HL-60 (cell line): ENCODE measurements at regions not wholly inside any gene's neighbourhood (a gene's known extent, or its start where the extent isn't known, plus 50 kb on each side); places are given as distances from the start of the nearest gene placed in this dataset.

Experiments
- POLR2AphosphoS5 ChIP-seq: IDR thresholded peaks from 2 replicates; pipeline ENCODE4 v1.6.1; 2012; ENCODE audit warnings: low read depth
- SPI1 ChIP-seq: IDR thresholded peaks from 2 replicates; pipeline ENCODE4 v1.6.1; 2012; ENCODE audit warnings: low read depth, mild to moderate bottlenecking, borderline replicate concordance
- TF ChIP-seq, protein P1 (sequence below): IDR thresholded peaks from one replicate; pipeline ENCODE4 v1.5.1; 2011; ENCODE audit warnings: low read length, control low read depth, inconsistent platforms; ENCODE audit not compliant: insufficient read depth
- TF ChIP-seq, protein P2 (sequence below): IDR thresholded peaks from 2 replicates; pipeline ENCODE4 v1.6.1; 2012; ENCODE audit warnings: low read depth; ENCODE audit not compliant: insufficient replicate concordance

DNA sequence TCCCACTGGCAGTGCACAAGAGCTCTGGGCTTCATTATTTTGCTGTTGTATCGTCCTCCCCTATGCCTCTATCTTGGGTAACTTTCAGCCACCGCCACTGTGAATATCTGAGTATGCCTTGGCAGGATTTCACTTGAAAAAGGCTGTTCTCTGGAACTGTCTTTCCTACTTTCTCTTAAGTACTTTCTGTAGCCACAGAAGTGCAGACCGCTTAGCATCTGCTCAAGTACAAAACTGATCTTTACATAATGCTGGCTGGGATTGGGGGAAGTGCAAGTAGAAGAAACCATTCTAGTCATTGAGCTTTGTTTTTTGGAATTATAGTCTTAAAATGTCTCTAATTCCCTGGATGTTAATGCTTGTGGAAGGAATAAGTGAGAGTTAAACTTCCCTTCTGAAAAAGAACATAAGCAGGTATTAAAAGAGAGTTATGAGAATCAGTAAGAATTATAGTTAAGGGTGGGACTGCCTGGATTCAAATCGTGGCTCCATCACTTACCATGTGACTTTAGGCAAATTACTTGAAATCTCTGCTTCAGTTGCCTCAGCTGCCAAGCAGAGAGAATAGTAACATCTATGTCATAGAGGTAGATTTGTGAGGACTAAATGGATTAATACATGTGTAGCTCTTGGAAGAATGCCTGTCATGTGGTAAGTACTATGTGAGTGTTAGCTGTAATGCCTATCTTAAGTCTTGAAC is 77.5 kb downstream of the MID1IP1 start:
- TF ChIP-seq, protein P1, sequence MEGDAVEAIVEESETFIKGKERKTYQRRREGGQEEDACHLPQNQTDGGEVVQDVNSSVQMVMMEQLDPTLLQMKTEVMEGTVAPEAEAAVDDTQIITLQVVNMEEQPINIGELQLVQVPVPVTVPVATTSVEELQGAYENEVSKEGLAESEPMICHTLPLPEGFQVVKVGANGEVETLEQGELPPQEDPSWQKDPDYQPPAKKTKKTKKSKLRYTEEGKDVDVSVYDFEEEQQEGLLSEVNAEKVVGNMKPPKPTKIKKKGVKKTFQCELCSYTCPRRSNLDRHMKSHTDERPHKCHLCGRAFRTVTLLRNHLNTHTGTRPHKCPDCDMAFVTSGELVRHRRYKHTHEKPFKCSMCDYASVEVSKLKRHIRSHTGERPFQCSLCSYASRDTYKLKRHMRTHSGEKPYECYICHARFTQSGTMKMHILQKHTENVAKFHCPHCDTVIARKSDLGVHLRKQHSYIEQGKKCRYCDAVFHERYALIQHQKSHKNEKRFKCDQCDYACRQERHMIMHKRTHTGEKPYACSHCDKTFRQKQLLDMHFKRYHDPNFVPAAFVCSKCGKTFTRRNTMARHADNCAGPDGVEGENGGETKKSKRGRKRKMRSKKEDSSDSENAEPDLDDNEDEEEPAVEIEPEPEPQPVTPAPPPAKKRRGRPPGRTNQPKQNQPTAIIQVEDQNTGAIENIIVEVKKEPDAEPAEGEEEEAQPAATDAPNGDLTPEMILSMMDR: no peak
- no peak for TF ChIP-seq POLR2AphosphoS5
- TF ChIP-seq, protein P2, sequence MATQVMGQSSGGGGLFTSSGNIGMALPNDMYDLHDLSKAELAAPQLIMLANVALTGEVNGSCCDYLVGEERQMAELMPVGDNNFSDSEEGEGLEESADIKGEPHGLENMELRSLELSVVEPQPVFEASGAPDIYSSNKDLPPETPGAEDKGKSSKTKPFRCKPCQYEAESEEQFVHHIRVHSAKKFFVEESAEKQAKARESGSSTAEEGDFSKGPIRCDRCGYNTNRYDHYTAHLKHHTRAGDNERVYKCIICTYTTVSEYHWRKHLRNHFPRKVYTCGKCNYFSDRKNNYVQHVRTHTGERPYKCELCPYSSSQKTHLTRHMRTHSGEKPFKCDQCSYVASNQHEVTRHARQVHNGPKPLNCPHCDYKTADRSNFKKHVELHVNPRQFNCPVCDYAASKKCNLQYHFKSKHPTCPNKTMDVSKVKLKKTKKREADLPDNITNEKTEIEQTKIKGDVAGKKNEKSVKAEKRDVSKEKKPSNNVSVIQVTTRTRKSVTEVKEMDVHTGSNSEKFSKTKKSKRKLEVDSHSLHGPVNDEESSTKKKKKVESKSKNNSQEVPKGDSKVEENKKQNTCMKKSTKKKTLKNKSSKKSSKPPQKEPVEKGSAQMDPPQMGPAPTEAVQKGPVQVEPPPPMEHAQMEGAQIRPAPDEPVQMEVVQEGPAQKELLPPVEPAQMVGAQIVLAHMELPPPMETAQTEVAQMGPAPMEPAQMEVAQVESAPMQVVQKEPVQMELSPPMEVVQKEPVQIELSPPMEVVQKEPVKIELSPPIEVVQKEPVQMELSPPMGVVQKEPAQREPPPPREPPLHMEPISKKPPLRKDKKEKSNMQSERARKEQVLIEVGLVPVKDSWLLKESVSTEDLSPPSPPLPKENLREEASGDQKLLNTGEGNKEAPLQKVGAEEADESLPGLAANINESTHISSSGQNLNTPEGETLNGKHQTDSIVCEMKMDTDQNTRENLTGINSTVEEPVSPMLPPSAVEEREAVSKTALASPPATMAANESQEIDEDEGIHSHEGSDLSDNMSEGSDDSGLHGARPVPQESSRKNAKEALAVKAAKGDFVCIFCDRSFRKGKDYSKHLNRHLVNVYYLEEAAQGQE: no peak
- no peak for TF ChIP-seq SPI1
